ENCODE measurements at regions not wholly inside any gene's neighbourhood (a gene's known extent, or its start where the extent isn't known, plus 50 kb on each side); places are given as distances from the start of the nearest gene placed in this dataset.

GRCh38 chr9:107711542-107711941 is 222.0 kb upstream of the KLF4 start:
- Histone ChIP-seq H2BK120ac (ENCODE audit: low read depth, low read length, poor library complexity, severe bottlenecking) (no peak overlapping the region), H3K27me3 (ENCODE audit: insufficient read depth, low read length) (no peaks in the 10 kb centered on the region), H3K14ac (ENCODE audit: insufficient read depth, low read length) (no peak overlapping the region), H3K23ac (ENCODE audit: insufficient read length, low read depth, low read length) (no peak overlapping the region), H4K8ac (replicated peaks; ENCODE audit: insufficient read length, low read depth, low read length) (no peak overlapping the region), H3K4ac (ENCODE audit: low read depth, low read length) (no peak overlapping the region), H2BK12ac (ENCODE audit: insufficient read length, low read depth, low read length) (no peak overlapping the region), H2BK5ac (ENCODE audit: insufficient read length, low read length) (no peak overlapping the region), H2AFZ (ENCODE audit: low read length) (no peak overlapping the region), H2BK20ac (ENCODE audit: low read depth, low read length, poor library complexity, severe bottlenecking) (no peak overlapping the region), H4K91ac (ENCODE audit: insufficient read length, low read depth, low read length) (no peak overlapping the region), H3K4me2 (ENCODE audit: insufficient read depth, insufficient read length, low read length) (no peak overlapping the region), H2AK5ac (ENCODE audit: insufficient read length, low read length) (no peak overlapping the region), H3K79me2 (ENCODE audit: insufficient read depth, low read length) (no peaks in the 10 kb centered on the region), H3K27ac (ENCODE audit: insufficient read length, low read depth, low read length) (no peak overlapping the region), H3K9me3 (ENCODE audit: control insufficient read depth, low read depth, low read length) (no peaks in the 10 kb centered on the region), H3K4me1 (ENCODE audit: insufficient read depth, low read length) (no peaks in the 10 kb centered on the region), H4K20me1 (ENCODE audit: control insufficient read depth, insufficient read depth, insufficient read length) (no peaks in the 10 kb centered on the region), H3K23me2 (ENCODE audit: insufficient read length, low read depth, low read length, poor library complexity, severe bottlenecking) (no peaks in the 10 kb centered on the region), H4K5ac (ENCODE audit: insufficient read length, low read depth, low read length) (no peak overlapping the region), H2BK15ac (ENCODE audit: low read depth, low read length) (no peak overlapping the region), H3K56ac (ENCODE audit: insufficient read length, low read depth, low read length) (no peak overlapping the region), H3K18ac (ENCODE audit: insufficient read length, low read depth, low read length) (no peak overlapping the region), H3K9ac (ENCODE audit: extremely low read depth, insufficient read length, low read length) (no peak overlapping the region), H3T11ph (ENCODE audit: low read length) (no peak overlapping the region), H3K79me1 (ENCODE audit: insufficient read depth, low read depth, low read length, poor library complexity, severe bottlenecking) (no peaks in the 10 kb centered on the region)
- no peak for TF ChIP-seq CTCF (conservative IDR thresholded peaks at IDR 0.05)
- Mint-ChIP-seq H3K4me3 (no peak overlapping the region), H3K9me3 (no peaks in the 10 kb centered on the region), H3K27me3 (ENCODE audit: low read depth) (no peaks in the 10 kb centered on the region; the same call in 1 of the 2 replicates), H3K36me3 (ENCODE audit: insufficient read depth in 1 of 3, low read depth in 3 of 3) (no peaks in the 10 kb centered on the region), H3K4me1 (peaks cover 0 to 3% of the 10 kb centered on the region in 2 experiments; a peak in 1 of 4 replicates), H3K27ac (no peak overlapping the region)
- WGBS (ENCODE audit: extremely low coverage, insufficient read length, low lambda C conversion rate): no CpG with 5 or more reads among the region's 6 CpGs
- no peak for DNase-seq
